ENCODE measurements at regions not wholly inside any gene's neighbourhood (a gene's known extent, or its start where the extent isn't known, plus 50 kb on each side); places are given as distances from the start of the nearest gene placed in this dataset.

DNA sequence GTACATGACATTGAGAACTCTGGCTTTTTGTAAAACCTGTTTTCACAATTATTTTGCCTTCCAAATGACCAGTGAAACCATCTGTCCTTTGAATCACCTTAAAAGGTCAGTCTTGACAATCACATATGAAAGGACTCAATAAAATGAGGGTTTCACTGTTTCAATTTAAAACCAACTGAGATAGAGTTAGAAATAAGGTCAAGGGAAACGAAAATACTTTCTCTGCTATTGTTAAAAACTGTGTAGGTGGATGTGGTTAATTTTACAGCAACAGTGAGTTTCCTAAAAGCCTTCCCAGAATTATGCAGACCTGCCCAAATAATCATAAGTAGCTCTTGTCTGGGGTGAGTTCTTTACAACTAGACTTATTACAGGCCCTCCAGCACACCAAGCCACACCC is 839.9 kb downstream of the RAB28 start:
- Mint-ChIP-seq H3K4me3 (no peak overlapping the region), H3K27me3 (ENCODE audit: low read depth) (peaks cover 5% of the 10 kb centered on the region), H3K36me3 (ENCODE audit: low read depth) (no peaks in the 10 kb centered on the region), H3K4me1 (no peaks in the 10 kb centered on the region), H3K27ac (ENCODE audit: unreplicated experiment) (no peak overlapping the region), H3K9me3 (peaks cover 2% of the 10 kb centered on the region)
- TF ChIP-seq, protein P1, sequence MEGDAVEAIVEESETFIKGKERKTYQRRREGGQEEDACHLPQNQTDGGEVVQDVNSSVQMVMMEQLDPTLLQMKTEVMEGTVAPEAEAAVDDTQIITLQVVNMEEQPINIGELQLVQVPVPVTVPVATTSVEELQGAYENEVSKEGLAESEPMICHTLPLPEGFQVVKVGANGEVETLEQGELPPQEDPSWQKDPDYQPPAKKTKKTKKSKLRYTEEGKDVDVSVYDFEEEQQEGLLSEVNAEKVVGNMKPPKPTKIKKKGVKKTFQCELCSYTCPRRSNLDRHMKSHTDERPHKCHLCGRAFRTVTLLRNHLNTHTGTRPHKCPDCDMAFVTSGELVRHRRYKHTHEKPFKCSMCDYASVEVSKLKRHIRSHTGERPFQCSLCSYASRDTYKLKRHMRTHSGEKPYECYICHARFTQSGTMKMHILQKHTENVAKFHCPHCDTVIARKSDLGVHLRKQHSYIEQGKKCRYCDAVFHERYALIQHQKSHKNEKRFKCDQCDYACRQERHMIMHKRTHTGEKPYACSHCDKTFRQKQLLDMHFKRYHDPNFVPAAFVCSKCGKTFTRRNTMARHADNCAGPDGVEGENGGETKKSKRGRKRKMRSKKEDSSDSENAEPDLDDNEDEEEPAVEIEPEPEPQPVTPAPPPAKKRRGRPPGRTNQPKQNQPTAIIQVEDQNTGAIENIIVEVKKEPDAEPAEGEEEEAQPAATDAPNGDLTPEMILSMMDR (conservative IDR thresholded peaks at IDR 0.05): no peak
- DNase-seq (ENCODE audit: low read depth, low spot score): no peak

DNA sequence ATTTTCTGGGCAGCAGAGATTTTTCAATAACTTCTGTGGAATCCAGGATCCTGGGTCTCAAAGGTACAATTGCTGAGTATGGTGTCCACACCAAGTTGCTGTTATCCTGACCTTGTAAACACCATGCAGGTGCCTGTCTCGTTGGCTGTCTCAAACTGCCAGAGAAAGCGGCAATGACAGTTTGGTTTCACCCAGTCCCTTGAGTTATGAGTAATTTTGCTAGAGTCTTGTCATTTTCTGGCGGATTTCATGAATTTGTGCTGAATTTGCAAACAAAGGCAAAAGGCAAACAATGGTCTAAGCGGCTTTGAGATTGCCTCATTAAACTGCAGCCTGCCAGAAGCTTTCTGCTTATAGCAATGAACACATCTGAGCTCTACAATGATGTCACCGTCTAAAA is 847.9 kb downstream of the RAB28 start:
- TF ChIP-seq, protein P1 (conservative IDR thresholded peaks at IDR 0.05): no peak
- DNase-seq (ENCODE audit: low read depth, low spot score): no peak
- H3K4me3 Mint-ChIP-seq: no peak overlapping the region
- H3K27ac Mint-ChIP-seq (ENCODE audit: unreplicated experiment): no peak overlapping the region
- H3K4me1 Mint-ChIP-seq: no peaks in the 10 kb centered on the region
- H3K9me3 Mint-ChIP-seq: peaks cover 8% of the 10 kb centered on the region
- peaks cover 2% of the 10 kb centered on the region for H3K36me3 Mint-ChIP-seq (ENCODE audit: low read depth)
- H3K27me3 Mint-ChIP-seq (ENCODE audit: low read depth): peaks cover 17% of the 10 kb centered on the region

GRCh38 chr4:12635629-12636028 is 848.5 kb downstream of the RAB28 start:
- Mint-ChIP-seq H3K9me3 (peaks cover 8% of the 10 kb centered on the region), H3K4me3 (no peak overlapping the region), H3K27ac (ENCODE audit: unreplicated experiment) (no peak overlapping the region), H3K27me3 (ENCODE audit: low read depth) (peaks cover 17% of the 10 kb centered on the region), H3K4me1 (no peaks in the 10 kb centered on the region), H3K36me3 (ENCODE audit: low read depth) (peaks cover 2% of the 10 kb centered on the region)
- TF ChIP-seq, protein P1 (conservative IDR thresholded peaks at IDR 0.05): no peak
- no peak for DNase-seq (ENCODE audit: low read depth, low spot score)

- Mint-ChIP-seq H3K9me3 (peaks cover 7% of the 10 kb centered on the region), H3K27ac (ENCODE audit: unreplicated experiment) (no peak overlapping the region), H3K4me1 (no peaks in the 10 kb centered on the region), H3K4me3 (no peak overlapping the region), H3K36me3 (ENCODE audit: low read depth) (peaks cover 2% of the 10 kb centered on the region), H3K27me3 (ENCODE audit: low read depth) (peaks cover 17% of the 10 kb centered on the region)
- TF ChIP-seq, protein P1 (conservative IDR thresholded peaks at IDR 0.05): peak; percentile 98
- peak; percentile 82 for DNase-seq (ENCODE audit: low read depth, low spot score)
Observed at GRCh38 chr4:12633053-12633651, 851.0 kb downstream of the RAB28 start.

GRCh38 chr4:12615822-12616221 is 868.3 kb downstream of the RAB28 start:
- Mint-ChIP-seq H3K36me3 (ENCODE audit: low read depth) (no peaks in the 10 kb centered on the region), H3K4me1 (no peaks in the 10 kb centered on the region), H3K27me3 (ENCODE audit: low read depth) (no peaks in the 10 kb centered on the region), H3K27ac (ENCODE audit: unreplicated experiment) (no peak overlapping the region), H3K4me3 (no peak overlapping the region), H3K9me3 (peaks cover 2% of the 10 kb centered on the region)
- no peak for DNase-seq (ENCODE audit: low read depth, low spot score)
- TF ChIP-seq, protein P1 (conservative IDR thresholded peaks at IDR 0.05): no peak

All from neural crest cell (in vitro differentiated cells).